SK-N-SH treated with all-trans-retinoic acid at 6 μM for 48 hours (cell line): ENCODE measurements at regions not wholly inside any gene's neighbourhood (a gene's known extent, or its start where the extent isn't known, plus 50 kb on each side); places are given as distances from the start of the nearest gene placed in this dataset.

ENCODE experiments used
- ATAC-seq: fragments of 200-7000 bp; cut with Tn5 transposase; 3 replicates; pipeline ENCODE4 v1.9.1; 2020; ENCODE audit warnings: mild to moderate bottlenecking, moderate library complexity
- ARNTL ChIP-seq: fragments of 450-650 bp; formaldehyde crosslinking; IDR thresholded peaks from 2 replicates; pipeline ENCODE4 v1.5.0; 2020; ENCODE audit warnings: low read depth, mild to moderate bottlenecking, moderate library complexity, borderline replicate concordance
- BACH2 ChIP-seq: fragments of 250-450 bp; sonication (Bioruptor Pico); IDR thresholded peaks from 2 replicates; pipeline ENCODE4 v1.9.0; 2021; ENCODE audit warnings: mild to moderate bottlenecking, borderline replicate concordance
- CSRNP3 ChIP-seq: fragments of 250-450 bp; sonication (Bioruptor Pico); IDR thresholded peaks from 2 replicates; pipeline ENCODE4 v1.5.1; 2021; ENCODE audit warnings: mild to moderate bottlenecking, moderate library complexity
- ISL1 ChIP-seq: fragments of 250-450 bp; sonication (Bioruptor Pico); IDR thresholded peaks from 2 replicates; pipeline ENCODE4 v2.1.2; 2022; ENCODE audit warnings: mild to moderate bottlenecking, moderate library complexity
- OSR1 ChIP-seq: fragments of 250-450 bp; sonication (Bioruptor Pico); IDR thresholded peaks from 2 replicates; pipeline ENCODE4 v1.8.0; 2022; ENCODE audit warnings: moderate library complexity, mild to moderate bottlenecking, inconsistent platforms
- PATZ1 ChIP-seq: fragments of 250-450 bp; sonication (Bioruptor Pico); IDR thresholded peaks from 2 replicates; pipeline ENCODE4 v1.8.0; 2020; ENCODE audit warnings: mild to moderate bottlenecking, moderate library complexity, borderline replicate concordance
- SNAI2 ChIP-seq: fragments of 250-450 bp; sonication (Bioruptor Pico); IDR thresholded peaks from 2 replicates; pipeline ENCODE4 v1.5.0; 2020; ENCODE audit warnings: mild to moderate bottlenecking, moderate library complexity
- TCF4 ChIP-seq: fragments of 250-450 bp; sonication (Bioruptor Pico); IDR thresholded peaks from 2 replicates; pipeline ENCODE4 v1.8.0; 2021; ENCODE audit warnings: mild to moderate bottlenecking, moderate library complexity, borderline replicate concordance
- TSHZ2 ChIP-seq: fragments of 250-450 bp; sonication (Bioruptor Pico); IDR thresholded peaks from 2 replicates; pipeline ENCODE4 v1.5.0; 2020; ENCODE audit warnings: mild to moderate bottlenecking, moderate library complexity
- ZC3H10 ChIP-seq: fragments of 250-450 bp; sonication (Bioruptor Pico); IDR thresholded peaks from 2 replicates; pipeline ENCODE4 v1.5.1; 2021; ENCODE audit warnings: mild to moderate bottlenecking, moderate library complexity
- ZNF565 ChIP-seq: fragments of 450-650 bp; formaldehyde crosslinking; conservative IDR thresholded peaks from 2 replicates; pipeline ENCODE4 v1.5.0; 2020; ENCODE audit warnings: low read depth, mild to moderate bottlenecking, moderate library complexity
- ZNF70 ChIP-seq: fragments of 450-650 bp; formaldehyde crosslinking; IDR thresholded peaks from 2 replicates; pipeline ENCODE4 v1.5.0; 2020; ENCODE audit warnings: mild to moderate bottlenecking, moderate library complexity
- TF ChIP-seq, protein P1 (sequence below): fragments of 250-450 bp; sonication (Bioruptor Pico); IDR thresholded peaks from 2 replicates; pipeline ENCODE4 v1.5.1; 2020; ENCODE audit warnings: low read depth, mild to moderate bottlenecking, moderate library complexity

- ATAC-seq = no peak
- TF ChIP-seq TSHZ2 (CRISPR knock-in tag) = no peak
- no peak for TF ChIP-seq ZNF70 (CRISPR knock-in tag)
- TF ChIP-seq PATZ1 (CRISPR knock-in tag) = no peak
- TF ChIP-seq OSR1 (CRISPR knock-in tag) = no peak
- no peak for TF ChIP-seq ARNTL (CRISPR knock-in tag)
- no peak for TF ChIP-seq ZC3H10 (CRISPR knock-in tag)
Observed at GRCh38 chr13:74883834-74884233, 598.1 kb downstream of the TBC1D4 start.

- ATAC-seq = no peak
- no peak for TF ChIP-seq ZNF70 (CRISPR knock-in tag)
- no peak for TF ChIP-seq PATZ1 (CRISPR knock-in tag)
- TF ChIP-seq CSRNP3 (CRISPR knock-in tag) = no peak
- TF ChIP-seq SNAI2 (CRISPR knock-in tag) = no peak
- TF ChIP-seq, protein P1, sequence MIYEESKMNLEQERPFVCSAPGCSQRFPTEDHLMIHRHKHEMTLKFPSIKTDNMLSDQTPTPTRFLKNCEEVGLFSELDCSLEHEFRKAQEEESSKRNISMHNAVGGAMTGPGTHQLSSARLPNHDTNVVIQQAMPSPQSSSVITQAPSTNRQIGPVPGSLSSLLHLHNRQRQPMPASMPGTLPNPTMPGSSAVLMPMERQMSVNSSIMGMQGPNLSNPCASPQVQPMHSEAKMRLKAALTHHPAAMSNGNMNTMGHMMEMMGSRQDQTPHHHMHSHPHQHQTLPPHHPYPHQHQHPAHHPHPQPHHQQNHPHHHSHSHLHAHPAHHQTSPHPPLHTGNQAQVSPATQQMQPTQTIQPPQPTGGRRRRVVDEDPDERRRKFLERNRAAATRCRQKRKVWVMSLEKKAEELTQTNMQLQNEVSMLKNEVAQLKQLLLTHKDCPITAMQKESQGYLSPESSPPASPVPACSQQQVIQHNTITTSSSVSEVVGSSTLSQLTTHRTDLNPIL = no peak
Observed at GRCh38 chr13:74871369-74872070, 610.4 kb downstream of the TBC1D4 start.

- TF ChIP-seq BACH2 (CRISPR knock-in tag) (no peak), TCF4 (CRISPR knock-in tag) (no peak), ZNF565 (CRISPR knock-in tag) (no peak), ISL1 (CRISPR knock-in tag) (peak; percentile 56)
- ATAC-seq = no peak
Observed at GRCh38 chr13:74870865-74871264, 611.1 kb downstream of the TBC1D4 start.

DNA sequence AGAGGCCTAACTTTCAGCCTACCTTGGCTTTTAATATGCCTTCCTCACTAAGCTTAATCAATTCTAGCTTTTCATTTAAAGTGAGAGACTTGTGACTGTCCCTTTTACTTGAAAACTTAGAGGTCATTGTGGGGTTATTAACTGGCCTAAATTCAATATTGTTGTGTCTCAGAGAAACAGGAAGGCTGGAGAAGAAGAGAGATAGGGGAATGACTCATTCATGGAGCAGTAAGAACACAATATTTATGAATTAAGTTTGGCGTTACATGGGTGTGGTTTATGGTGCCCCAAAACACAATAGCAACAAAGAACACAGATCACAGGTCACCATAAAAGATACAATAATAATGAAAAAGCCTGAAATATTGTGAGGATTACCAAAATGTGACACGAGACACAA is 612.1 kb downstream of the TBC1D4 start:
- no peak for ATAC-seq

More for the DNA sequence above, 612.1 kb downstream of the TBC1D4 start:
- TF ChIP-seq ISL1 (CRISPR knock-in tag) (no peak), OSR1 (CRISPR knock-in tag) (no peak), ARNTL (CRISPR knock-in tag) (no peak)
- TF ChIP-seq, protein P1 = no peak
